ENCODE measurements at regions not wholly inside any gene's neighbourhood (a gene's known extent, or its start where the extent isn't known, plus 50 kb on each side); places are given as distances from the start of the nearest gene placed in this dataset.
"Not testable (repeated sequence)": the region's sequence is repeated elsewhere in the genome, so short reads cannot be mapped to it uniquely, and the experiment has no call there.

- TF ChIP-seq ZNF133 (tag by site-specific recombination; IDR thresholded peaks at IDR 0.05) (no peak), ELK4 (IDR thresholded peaks at IDR 0.05; ENCODE audit: borderline replicate concordance, low read depth, low read length) (no peak), ZNF664 (tag by site-specific recombination; IDR thresholded peaks at IDR 0.05) (no peak), FEZF1 (tag by site-specific recombination; IDR thresholded peaks at IDR 0.05) (no peak), ZNF146 (tag by site-specific recombination; IDR thresholded peaks at IDR 0.05) (no peak), ZNF670 (tag by site-specific recombination; IDR thresholded peaks at IDR 0.05; ENCODE audit: low read depth) (no peak), ZNF626 (tag by site-specific recombination; IDR thresholded peaks at IDR 0.05) (no peak), ZNF214 (tag by site-specific recombination; IDR thresholded peaks at IDR 0.05; ENCODE audit: borderline replicate concordance) (no peak), ZNF239 (tag by site-specific recombination; IDR thresholded peaks at IDR 0.05) (no peak), ZNF266 (tag by site-specific recombination; IDR thresholded peaks at IDR 0.05; ENCODE audit: low read depth) (no peak), ZNF426 (tag by site-specific recombination; IDR thresholded peaks at IDR 0.05) (no peak), ZNF768 (tag by site-specific recombination; IDR thresholded peaks at IDR 0.05) (no peak), ZNF112 (tag by site-specific recombination; IDR thresholded peaks at IDR 0.05) (no peak), KLF8 (tag by site-specific recombination; IDR thresholded peaks at IDR 0.05) (no peak), OVOL3 (tag by site-specific recombination; IDR thresholded peaks at IDR 0.05) (no peak), GLI2 (tag by site-specific recombination; IDR thresholded peaks at IDR 0.05; ENCODE audit: borderline replicate concordance, low read depth) (no peak), ZBTB8A (tag by site-specific recombination; IDR thresholded peaks at IDR 0.05) (no peak), ZNF302 (tag by site-specific recombination; IDR thresholded peaks at IDR 0.05; ENCODE audit: low read depth) (no peak)
- Histone ChIP-seq H3K27ac (ENCODE audit: extremely low read depth, low read depth, low read length) (no peak overlapping the region), H3K9me3 (ENCODE audit: control insufficient read depth, insufficient read depth, low read depth, low read length) (no peaks in the 10 kb centered on the region), H3K4me1 (ENCODE audit: control insufficient read depth, insufficient read depth, low read length) (no peaks in the 10 kb centered on the region), H3K4me3 (ENCODE audit: low read depth, low read length) (no peak overlapping the region), H3K36me3 (ENCODE audit: control insufficient read depth in 2 of 2, insufficient read depth in 1 of 2, low read length in 2 of 2) (no peaks in the 10 kb centered on the region)
- ChIA-PET POLR2A (no interaction called here), CTCF (no interaction called here)
These were observed 231.6 kb upstream of the CWC22 start for GRCh38 chr2:180238729-180239128.

- H3K36me3 ChIP-seq (ENCODE audit: control insufficient read depth in 2 of 2, insufficient read depth in 1 of 2, low read length in 2 of 2); H3K4me3 ChIP-seq (ENCODE audit: low read depth, low read length); H3K4me1 ChIP-seq (ENCODE audit: control insufficient read depth, insufficient read depth, low read length); H3K27ac ChIP-seq (ENCODE audit: extremely low read depth, low read depth, low read length); H3K9me3 ChIP-seq (ENCODE audit: control insufficient read depth, insufficient read depth, low read depth, low read length); POLR2A ChIA-PET: not testable (repeated sequence)
- CTCF ChIA-PET = interaction anchor here (0.8 kb wide), 1 partner anchor 22 kb away, joined by 5 read pairs; no protein-coding TSS in a partner anchor
These were observed 229.0 kb upstream of the CWC22 start for GRCh38 chr2:180236061-180236460.

GRCh38 chr2:180235506-180235905 is 228.4 kb upstream of the CWC22 start:
- H3K4me1 ChIP-seq (ENCODE audit: control insufficient read depth, insufficient read depth, low read length); H3K9me3 ChIP-seq (ENCODE audit: control insufficient read depth, insufficient read depth, low read depth, low read length); CTCF ChIA-PET; H3K4me3 ChIP-seq (ENCODE audit: low read depth, low read length); POLR2A ChIA-PET; H3K27ac ChIP-seq (ENCODE audit: extremely low read depth, low read depth, low read length); H3K36me3 ChIP-seq (ENCODE audit: control insufficient read depth in 2 of 2, insufficient read depth in 1 of 2, low read length in 2 of 2): not testable (repeated sequence)

DNA sequence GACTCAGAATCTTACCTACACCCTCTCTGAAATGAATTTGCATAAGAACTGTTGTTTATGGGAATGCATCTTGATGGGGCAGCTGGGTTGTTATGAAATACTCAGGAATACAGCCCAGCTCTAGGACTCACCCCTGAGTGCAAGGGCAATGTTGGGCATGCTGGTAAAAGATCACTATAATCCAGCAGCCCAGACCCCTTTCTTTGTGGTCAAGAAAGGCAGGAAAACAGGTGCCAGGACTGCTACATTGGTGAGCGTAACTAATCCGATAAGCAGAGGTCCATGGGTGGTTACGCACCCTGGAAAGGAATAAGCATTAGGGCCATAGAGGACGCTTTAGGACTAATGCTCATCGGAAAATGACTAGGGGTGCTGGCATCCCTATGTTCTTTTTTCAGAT is 227.9 kb upstream of the CWC22 start:
- H3K4me3 ChIP-seq (ENCODE audit: low read depth, low read length); H3K4me1 ChIP-seq (ENCODE audit: control insufficient read depth, insufficient read depth, low read length); POLR2A ChIA-PET; CTCF ChIA-PET; H3K9me3 ChIP-seq (ENCODE audit: control insufficient read depth, insufficient read depth, low read depth, low read length); H3K36me3 ChIP-seq (ENCODE audit: control insufficient read depth in 2 of 2, insufficient read depth in 1 of 2, low read length in 2 of 2); H3K27ac ChIP-seq (ENCODE audit: extremely low read depth, low read depth, low read length): not testable (repeated sequence)
